IPS DF 6.9 (cell line): ENCODE measurements at regions not wholly inside any gene's neighbourhood (a gene's known extent, or its start where the extent isn't known, plus 50 kb on each side); places are given as distances from the start of the nearest gene placed in this dataset.

Source experiments
- DNase-seq: peaks from one replicate; pipeline ENCODE4 v3.0.0-alpha.2; 2013; ENCODE audit warnings: low read depth, low spot score
- H3K27ac ChIP-seq: one replicate; pipeline ENCODE4 v1.5.1; 2013; ENCODE audit warnings: low read length, control low read depth
- H3K27me3 ChIP-seq: 2 replicates; pipeline ENCODE4 v1.6.1; 2013; ENCODE audit warnings: mild to moderate bottlenecking, low read length; ENCODE audit not compliant: control insufficient read depth, insufficient read depth
- H3K36me3 ChIP-seq: 2 replicates; pipeline ENCODE4 v1.6.1; 2013; ENCODE audit warnings: low read length; ENCODE audit not compliant: control insufficient read depth, insufficient read depth
- H3K4me1 ChIP-seq: 2 replicates; pipeline ENCODE4 v1.6.1; 2013; ENCODE audit warnings: low read length; ENCODE audit not compliant: control insufficient read depth, insufficient read depth
- H3K4me3 ChIP-seq: 2 replicates; pipeline ENCODE4 v1.5.1; 2013; ENCODE audit warnings: mild to moderate bottlenecking, low read length
- H3K9me3 ChIP-seq: 2 replicates; pipeline ENCODE4 v1.6.1; 2013; ENCODE audit warnings: low read length, inconsistent platforms; ENCODE audit not compliant: control insufficient read depth, insufficient read depth
- WGBS: extraction: QIAGEN DNeasy Blood & Tissue Kit; methylation state at CpG from one replicate; pipeline ENCODE4 v1.1.7; 2013; ENCODE audit warnings: mixed read lengths, missing lambda C conversion rate; ENCODE audit not compliant: insufficient read length, insufficient coverage; 5-methylcytosine and 5-hydroxymethylcytosine counted together

GRCh38 chr12:111056618-111057521 is 136.5 kb upstream of the MYL2 start:
- no CpG with 5 or more reads among the region's 8 CpGs for WGBS
- H3K36me3 ChIP-seq: no peaks in the 10 kb centered on the region
- H3K9me3 ChIP-seq: no peaks in the 10 kb centered on the region
- H3K4me1 ChIP-seq: peaks cover 6% of the 10 kb centered on the region
- no peak overlapping the region for H3K27ac ChIP-seq
- no peak overlapping the region for H3K4me3 ChIP-seq
- no peak for DNase-seq
- no peaks in the 10 kb centered on the region for H3K27me3 ChIP-seq

- no peak for DNase-seq
- WGBS: no CpG with 5 or more reads among the region's 17 CpGs
- H3K27ac ChIP-seq: no peak overlapping the region
- H3K4me3 ChIP-seq: no peak overlapping the region
- no peaks in the 10 kb centered on the region for H3K4me1 ChIP-seq
- no peaks in the 10 kb centered on the region for H3K27me3 ChIP-seq
- H3K9me3 ChIP-seq: no peaks in the 10 kb centered on the region
- no peaks in the 10 kb centered on the region for H3K36me3 ChIP-seq
Observed at GRCh38 chr12:111055181-111055880, 135.0 kb upstream of the MYL2 start.

GRCh38 chr12:111048991-111049390 is 128.6 kb upstream of the MYL2 start:
- no peaks in the 10 kb centered on the region for H3K36me3 ChIP-seq
- no peaks in the 10 kb centered on the region for H3K27me3 ChIP-seq
- DNase-seq: no peak
- H3K4me1 ChIP-seq: no peaks in the 10 kb centered on the region
- H3K27ac ChIP-seq: no peak overlapping the region
- WGBS: 100% methylated on average over 2 of the region's 2 CpGs
- no peak overlapping the region for H3K4me3 ChIP-seq
- H3K9me3 ChIP-seq: no peaks in the 10 kb centered on the region

- no peak overlapping the region for H3K27ac ChIP-seq
- H3K36me3 ChIP-seq: no peaks in the 10 kb centered on the region
- H3K27me3 ChIP-seq: no peaks in the 10 kb centered on the region
- DNase-seq: no peak
- no CpG with 5 or more reads among the region's 22 CpGs for WGBS
- H3K4me1 ChIP-seq: no peaks in the 10 kb centered on the region
- H3K4me3 ChIP-seq: no peak overlapping the region
- H3K9me3 ChIP-seq: no peaks in the 10 kb centered on the region
Observed at GRCh38 chr12:111046896-111047295, 126.5 kb upstream of the MYL2 start.

- H3K36me3 ChIP-seq: no peaks in the 10 kb centered on the region
- H3K4me3 ChIP-seq: no peak overlapping the region
- no peaks in the 10 kb centered on the region for H3K4me1 ChIP-seq
- H3K27me3 ChIP-seq: no peaks in the 10 kb centered on the region
- DNase-seq: no peak
- no CpG with 5 or more reads among the region's 7 CpGs for WGBS
- H3K9me3 ChIP-seq: no peaks in the 10 kb centered on the region
- no peak overlapping the region for H3K27ac ChIP-seq
Observed at GRCh38 chr12:111045941-111046340, 125.6 kb upstream of the MYL2 start.

- no peak overlapping the region for H3K27ac ChIP-seq
Observed at GRCh38 chr12:111041091-111041490, 120.7 kb upstream of the MYL2 start.

GRCh38 chr12:111040690-111041089 is 120.3 kb upstream of the MYL2 start:
- Histone ChIP-seq H3K4me1 (0 out of 2 replicates have a peak, but pooled peaks cover 2% of the 10 kb centered on the region), H3K36me3 (no peaks in the 10 kb centered on the region), H3K27me3 (peaks cover 6% of the 10 kb centered on the region), H3K27ac (no peak overlapping the region), H3K9me3 (no peaks in the 10 kb centered on the region), H3K4me3 (no peak overlapping the region)
- no CpG with 5 or more reads among the region's 3 CpGs for WGBS
- DNase-seq: no peak

More at GRCh38 chr12:111041091-111041490, 120.7 kb upstream of the MYL2 start:
- Histone ChIP-seq H3K36me3 (no peaks in the 10 kb centered on the region), H3K27me3 (peaks cover 4% of the 10 kb centered on the region; the same call in 1 of the 2 replicates), H3K4me3 (no peak overlapping the region), H3K4me1 (0 out of 2 replicates have a peak, but pooled peaks cover 2% of the 10 kb centered on the region), H3K9me3 (no peaks in the 10 kb centered on the region)
- WGBS: no CpG with 5 or more reads among the region's 2 CpGs
- no peak for DNase-seq

- Histone ChIP-seq H3K27me3 (peaks cover 7% of the 10 kb centered on the region), H3K9me3 (no peaks in the 10 kb centered on the region), H3K36me3 (no peaks in the 10 kb centered on the region), H3K4me1 (0 out of 2 replicates have a peak, but pooled peaks cover 2% of the 10 kb centered on the region), H3K4me3 (no peak overlapping the region), H3K27ac (no peak overlapping the region)
- no CpG with 5 or more reads among the region's 5 CpGs for WGBS
- no peak for DNase-seq
Observed at GRCh38 chr12:111038941-111039340, 118.6 kb upstream of the MYL2 start.

- H3K27ac ChIP-seq: no peak overlapping the region
- no peak overlapping the region for H3K4me3 ChIP-seq
- WGBS: no CpG with 5 or more reads among the region's 6 CpGs
- DNase-seq: no peak
- H3K4me1 ChIP-seq: 0 out of 2 replicates have a peak, but pooled peaks cover 2% of the 10 kb centered on the region
- no peaks in the 10 kb centered on the region for H3K36me3 ChIP-seq
- no peaks in the 10 kb centered on the region for H3K9me3 ChIP-seq
- peaks cover 7% of the 10 kb centered on the region for H3K27me3 ChIP-seq
Observed at GRCh38 chr12:111038077-111038476, 117.7 kb upstream of the MYL2 start.

GRCh38 chr12:111037047-111037446 is 116.7 kb upstream of the MYL2 start:
- DNase-seq: no peak
- Histone ChIP-seq H3K9me3 (no peaks in the 10 kb centered on the region), H3K4me1 (0 out of 2 replicates have a peak, but pooled peaks cover 2% of the 10 kb centered on the region), H3K36me3 (no peaks in the 10 kb centered on the region), H3K4me3 (no peak overlapping the region), H3K27me3 (peaks cover 7% of the 10 kb centered on the region), H3K27ac (no peak overlapping the region)
- no CpG with 5 or more reads among the region's 23 CpGs for WGBS
